H1 (cell line): ENCODE measurements at regions not wholly inside any gene's neighbourhood (a gene's known extent, or its start where the extent isn't known, plus 50 kb on each side); places are given as distances from the start of the nearest gene placed in this dataset.

ENCODE experiments used
- CTCF ChIP-seq, 3 experiments: IDR thresholded peaks; 1 replicate in 2 of 3; 2 replicates in 1 of 3; pipeline versions ENCODE4 v1.5.1 to v1.6.1; 2011; ENCODE audit warnings: low read length in 3 of 3, mild to moderate bottlenecking in 3 of 3, inconsistent platforms in 2 of 3, low read depth in 1 of 3, moderate library complexity in 1 of 3; ENCODE audit not compliant: insufficient read depth in 1 of 3; ENCODE audit errors: control extremely low read depth in 1 of 3
- PHF8 ChIP-seq: fragments of 200-600 bp; sonication (generic); conservative IDR thresholded peaks from 2 replicates; pipeline ENCODE4 v1.7.1; 2012; ENCODE audit warnings: low read depth, mild to moderate bottlenecking, inconsistent platforms, low read length, moderate library complexity
- TEAD4 ChIP-seq: IDR thresholded peaks from 2 replicates; pipeline ENCODE4 v1.6.1; 2012; ENCODE audit warnings: low read depth, low read length, inconsistent platforms, mixed read lengths
- YY1 ChIP-seq: IDR thresholded peaks from 2 replicates; pipeline ENCODE4 v1.6.1; 2011; ENCODE audit warnings: low read depth, mild to moderate bottlenecking, low read length

- no peak for TF ChIP-seq YY1
- TF ChIP-seq TEAD4, result no peak
- TF ChIP-seq PHF8, result no peak
- no peak for TF ChIP-seq CTCF (IDR thresholded peaks at IDR 0.05; ENCODE audit: control extremely low read depth in 1 of 3, insufficient read depth in 1 of 3, low read depth in 1 of 3, low read length in 3 of 3)
These were observed 85.9 kb upstream of the KCNG1 start (continued) for GRCh38 chr20:51108638-51109363.
